ENCODE measurements at regions not wholly inside any gene's neighbourhood (a gene's known extent, or its start where the extent isn't known, plus 50 kb on each side); places are given as distances from the start of the nearest gene placed in this dataset.

GRCh38 chr11:21877151-21877550 lies 315.7 kb upstream of the ANO5 start:
- no peak for ATAC-seq
- TF ChIP-seq SNAI2 (CRISPR knock-in tag; IDR thresholded peaks at IDR 0.05) (no peak), BACH2 (CRISPR knock-in tag; IDR thresholded peaks at IDR 0.05; ENCODE audit: borderline replicate concordance) (no peak), CSRNP3 (CRISPR knock-in tag; IDR thresholded peaks at IDR 0.05) (no peak), ZFP30 (CRISPR knock-in tag; IDR thresholded peaks at IDR 0.05) (no peak), TCF4 (CRISPR knock-in tag; IDR thresholded peaks at IDR 0.05; ENCODE audit: borderline replicate concordance) (no peak), CREB5 (CRISPR knock-in tag; IDR thresholded peaks at IDR 0.05; ENCODE audit: low read depth) (no peak), PPARA (CRISPR knock-in tag; IDR thresholded peaks at IDR 0.05; ENCODE audit: borderline replicate concordance) (no peak), ISL1 (CRISPR knock-in tag; IDR thresholded peaks at IDR 0.05) (no peak), ZNF70 (CRISPR knock-in tag; IDR thresholded peaks at IDR 0.05) (no peak), ZNF8 (CRISPR knock-in tag; IDR thresholded peaks at IDR 0.05) (no peak), RARB (CRISPR knock-in tag; IDR thresholded peaks at IDR 0.05) (no peak)
- TF ChIP-seq, protein P1, sequence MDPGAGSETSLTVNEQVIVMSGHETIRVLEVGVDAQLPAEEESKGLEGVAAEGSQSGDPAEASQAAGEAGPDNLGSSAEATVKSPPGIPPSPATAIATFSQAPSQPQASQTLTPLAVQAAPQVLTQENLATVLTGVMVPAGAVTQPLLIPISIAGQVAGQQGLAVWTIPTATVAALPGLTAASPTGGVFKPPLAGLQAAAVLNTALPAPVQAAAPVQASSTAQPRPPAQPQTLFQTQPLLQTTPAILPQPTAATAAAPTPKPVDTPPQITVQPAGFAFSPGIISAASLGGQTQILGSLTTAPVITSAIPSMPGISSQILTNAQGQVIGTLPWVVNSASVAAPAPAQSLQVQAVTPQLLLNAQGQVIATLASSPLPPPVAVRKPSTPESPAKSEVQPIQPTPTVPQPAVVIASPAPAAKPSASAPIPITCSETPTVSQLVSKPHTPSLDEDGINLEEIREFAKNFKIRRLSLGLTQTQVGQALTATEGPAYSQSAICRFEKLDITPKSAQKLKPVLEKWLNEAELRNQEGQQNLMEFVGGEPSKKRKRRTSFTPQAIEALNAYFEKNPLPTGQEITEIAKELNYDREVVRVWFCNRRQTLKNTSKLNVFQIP (CRISPR knock-in tag; IDR thresholded peaks at IDR 0.05; ENCODE audit: borderline replicate concordance, low read depth) = no peak

DNA sequence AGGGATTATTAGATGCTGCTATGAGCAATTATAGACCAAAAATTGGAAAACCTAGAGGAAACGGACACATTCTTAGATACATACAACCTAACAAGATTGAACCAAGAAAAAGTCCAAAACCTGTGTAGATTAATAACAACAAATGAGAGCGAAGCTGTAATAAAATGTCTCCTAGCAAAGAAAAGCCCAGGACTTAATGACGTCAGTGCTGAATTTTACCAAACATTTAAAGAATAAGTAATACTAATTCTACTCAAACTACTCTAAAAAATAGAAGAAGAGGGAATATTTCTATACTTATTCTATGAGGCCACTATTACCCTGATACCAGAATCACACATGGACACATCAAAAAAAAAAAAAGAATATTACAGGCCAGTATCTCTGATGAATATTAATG lies 309.5 kb upstream of the ANO5 start:
- ATAC-seq = no peak
- no peak for TF ChIP-seq ZC3H10 (CRISPR knock-in tag; IDR thresholded peaks at IDR 0.05)
- TF ChIP-seq BACH2 (CRISPR knock-in tag; IDR thresholded peaks at IDR 0.05; ENCODE audit: borderline replicate concordance) = no peak
- TF ChIP-seq ZNF8 (CRISPR knock-in tag; IDR thresholded peaks at IDR 0.05) = no peak
- TF ChIP-seq RARB (CRISPR knock-in tag; IDR thresholded peaks at IDR 0.05) = no peak
- TF ChIP-seq GLIS3 (CRISPR knock-in tag; IDR thresholded peaks at IDR 0.05) = no peak
- no peak for TF ChIP-seq ZNF565 (CRISPR knock-in tag; conservative IDR thresholded peaks at IDR 0.05; ENCODE audit: low read depth)
- TF ChIP-seq ISL1 (CRISPR knock-in tag; IDR thresholded peaks at IDR 0.05) = no peak
- TF ChIP-seq TOX (CRISPR knock-in tag; IDR thresholded peaks at IDR 0.05; ENCODE audit: borderline replicate concordance) = no peak

- TF ChIP-seq CREB5 (CRISPR knock-in tag; IDR thresholded peaks at IDR 0.05; ENCODE audit: low read depth) (no peak), ISL1 (CRISPR knock-in tag; IDR thresholded peaks at IDR 0.05) (peak; percentile 44)
- no peak for ATAC-seq
Observed at GRCh38 chr11:21888814-21889213, 304.1 kb upstream of the ANO5 start.

GRCh38 chr11:21892736-21893564 lies 299.9 kb upstream of the ANO5 start:
- no peak for TF ChIP-seq ZNF8 (CRISPR knock-in tag; IDR thresholded peaks at IDR 0.05)
- no peak for TF ChIP-seq ARNTL (CRISPR knock-in tag; IDR thresholded peaks at IDR 0.05; ENCODE audit: borderline replicate concordance, low read depth)
- no peak for TF ChIP-seq ISL1 (CRISPR knock-in tag; IDR thresholded peaks at IDR 0.05)
- no peak for TF ChIP-seq ZNF70 (CRISPR knock-in tag; IDR thresholded peaks at IDR 0.05)
- no peak for TF ChIP-seq TCF4 (CRISPR knock-in tag; IDR thresholded peaks at IDR 0.05; ENCODE audit: borderline replicate concordance)
- no peak for TF ChIP-seq CSRNP3 (CRISPR knock-in tag; IDR thresholded peaks at IDR 0.05)
- no peak for TF ChIP-seq ZFP30 (CRISPR knock-in tag; IDR thresholded peaks at IDR 0.05)
- TF ChIP-seq ZFP3 (CRISPR knock-in tag; IDR thresholded peaks at IDR 0.05) = no peak
- TF ChIP-seq GLIS3 (CRISPR knock-in tag; IDR thresholded peaks at IDR 0.05) = no peak
- no peak for TF ChIP-seq TOX (CRISPR knock-in tag; IDR thresholded peaks at IDR 0.05; ENCODE audit: borderline replicate concordance)
- TF ChIP-seq TSHZ2 (CRISPR knock-in tag; IDR thresholded peaks at IDR 0.05) = no peak
- no peak for TF ChIP-seq CSDC2 (CRISPR knock-in tag; IDR thresholded peaks at IDR 0.05)

More at GRCh38 chr11:21892736-21893564, 299.9 kb upstream of the ANO5 start:
- no peak for ATAC-seq
